Activated naive CD8-positive, alpha-beta T cell (primary cell): ENCODE measurements at regions not wholly inside any gene's neighbourhood (a gene's known extent, or its start where the extent isn't known, plus 50 kb on each side); places are given as distances from the start of the nearest gene placed in this dataset.

ENCODE experiments used
- H3K27ac Mint-ChIP-seq: one replicate; pipeline ENCODE4 v1.8.0; 2021; ENCODE audit warnings: mixed read lengths
- H3K27me3 Mint-ChIP-seq: one replicate; pipeline ENCODE4 v1.8.0; 2021; ENCODE audit warnings: mixed read lengths
- H3K36me3 Mint-ChIP-seq: one replicate; pipeline ENCODE4 v1.8.0; 2021; ENCODE audit warnings: mixed read lengths
- H3K4me1 Mint-ChIP-seq: one replicate; pipeline ENCODE4 v1.8.0; 2021; ENCODE audit warnings: low read depth, mixed read lengths
- H3K4me3 Mint-ChIP-seq: one replicate; pipeline ENCODE4 v1.8.0; 2021; ENCODE audit warnings: mild to moderate bottlenecking, mixed read lengths
- H3K9me3 Mint-ChIP-seq: one replicate; pipeline ENCODE4 v1.8.0; 2021; ENCODE audit warnings: low read depth, mixed read lengths

GRCh38 chr14:99065551-99065950 lies 206.4 kb downstream of the BCL11B start:
- H3K9me3 Mint-ChIP-seq: no peaks in the 10 kb centered on the region
- peaks cover 2% of the 10 kb centered on the region for H3K36me3 Mint-ChIP-seq
- H3K27me3 Mint-ChIP-seq: no peaks in the 10 kb centered on the region
- H3K27ac Mint-ChIP-seq: no peak overlapping the region
- no peak overlapping the region for H3K4me3 Mint-ChIP-seq
- peaks cover 14% of the 10 kb centered on the region for H3K4me1 Mint-ChIP-seq

GRCh38 chr14:99066378-99066777 lies 205.6 kb downstream of the BCL11B start:
- Mint-ChIP-seq H3K9me3 (no peaks in the 10 kb centered on the region), H3K27ac (no peak overlapping the region), H3K4me1 (peaks cover 14% of the 10 kb centered on the region), H3K4me3 (no peak overlapping the region), H3K36me3 (peaks cover 2% of the 10 kb centered on the region), H3K27me3 (no peaks in the 10 kb centered on the region)

GRCh38 chr14:99067141-99067920 lies 204.7 kb downstream of the BCL11B start:
- peaks cover 14% of the 10 kb centered on the region for H3K4me1 Mint-ChIP-seq
- H3K27ac Mint-ChIP-seq: no peak overlapping the region
- no peaks in the 10 kb centered on the region for H3K36me3 Mint-ChIP-seq
- H3K9me3 Mint-ChIP-seq: no peaks in the 10 kb centered on the region
- no peaks in the 10 kb centered on the region for H3K27me3 Mint-ChIP-seq
- no peak overlapping the region for H3K4me3 Mint-ChIP-seq

GRCh38 chr14:99067927-99068326 lies 204.1 kb downstream of the BCL11B start:
- Mint-ChIP-seq H3K4me3 (no peak overlapping the region), H3K27ac (no peak overlapping the region), H3K9me3 (no peaks in the 10 kb centered on the region), H3K27me3 (no peaks in the 10 kb centered on the region), H3K4me1 (peaks cover 11% of the 10 kb centered on the region), H3K36me3 (no peaks in the 10 kb centered on the region)

- H3K4me3 Mint-ChIP-seq: no peak overlapping the region
- no peaks in the 10 kb centered on the region for H3K9me3 Mint-ChIP-seq
- H3K36me3 Mint-ChIP-seq: no peaks in the 10 kb centered on the region
- no peak overlapping the region for H3K27ac Mint-ChIP-seq
- no peaks in the 10 kb centered on the region for H3K4me1 Mint-ChIP-seq
- no peaks in the 10 kb centered on the region for H3K27me3 Mint-ChIP-seq
Observed at GRCh38 chr14:99069946-99070345, 202.1 kb downstream of the BCL11B start.

- Mint-ChIP-seq H3K4me1 (peaks cover 10% of the 10 kb centered on the region), H3K4me3 (no peak overlapping the region), H3K36me3 (no peaks in the 10 kb centered on the region), H3K27me3 (no peaks in the 10 kb centered on the region), H3K9me3 (no peaks in the 10 kb centered on the region), H3K27ac (no peak overlapping the region)
Observed at GRCh38 chr14:99072433-99072832, 199.6 kb downstream of the BCL11B start.

GRCh38 chr14:99072956-99073355 lies 199.0 kb downstream of the BCL11B start:
- no peaks in the 10 kb centered on the region for H3K27me3 Mint-ChIP-seq
- H3K4me1 Mint-ChIP-seq: peaks cover 12% of the 10 kb centered on the region
- H3K27ac Mint-ChIP-seq: no peak overlapping the region
- H3K9me3 Mint-ChIP-seq: no peaks in the 10 kb centered on the region
- no peaks in the 10 kb centered on the region for H3K36me3 Mint-ChIP-seq
- no peak overlapping the region for H3K4me3 Mint-ChIP-seq

- Mint-ChIP-seq H3K27ac (no peak overlapping the region), H3K36me3 (no peaks in the 10 kb centered on the region), H3K4me1 (peaks cover 12% of the 10 kb centered on the region), H3K27me3 (no peaks in the 10 kb centered on the region), H3K4me3 (no peak overlapping the region), H3K9me3 (no peaks in the 10 kb centered on the region)
Observed at GRCh38 chr14:99073431-99073830, 198.6 kb downstream of the BCL11B start.

- no peak overlapping the region for H3K4me3 Mint-ChIP-seq
Observed at GRCh38 chr14:99075061-99075460, 196.9 kb downstream of the BCL11B start.

GRCh38 chr14:99075771-99076375 lies 196.1 kb downstream of the BCL11B start:
- Mint-ChIP-seq H3K9me3 (no peaks in the 10 kb centered on the region), H3K4me3 (no peak overlapping the region), H3K36me3 (peaks cover 1% of the 10 kb centered on the region), H3K4me1 (peaks cover 12% of the 10 kb centered on the region), H3K27me3 (no peaks in the 10 kb centered on the region), H3K27ac (no peak overlapping the region)

More at GRCh38 chr14:99075061-99075460, 196.9 kb downstream of the BCL11B start:
- Mint-ChIP-seq H3K36me3 (no peaks in the 10 kb centered on the region), H3K27ac (no peak overlapping the region), H3K9me3 (no peaks in the 10 kb centered on the region), H3K4me1 (peaks cover 12% of the 10 kb centered on the region), H3K27me3 (no peaks in the 10 kb centered on the region)

GRCh38 chr14:99077076-99077843 lies 194.7 kb downstream of the BCL11B start:
- Mint-ChIP-seq H3K9me3 (no peaks in the 10 kb centered on the region), H3K27ac (no peak overlapping the region), H3K36me3 (peaks cover 3% of the 10 kb centered on the region), H3K4me1 (peaks cover 12% of the 10 kb centered on the region), H3K27me3 (no peaks in the 10 kb centered on the region), H3K4me3 (no peak overlapping the region)

GRCh38 chr14:99077844-99078236 lies 194.2 kb downstream of the BCL11B start:
- H3K27ac Mint-ChIP-seq: no peak overlapping the region
- H3K9me3 Mint-ChIP-seq: peaks cover under 1% of the 10 kb centered on the region
- H3K27me3 Mint-ChIP-seq: no peaks in the 10 kb centered on the region

GRCh38 chr14:99078426-99078825 lies 193.6 kb downstream of the BCL11B start:
- Mint-ChIP-seq H3K4me3 (no peak overlapping the region), H3K9me3 (peaks cover 7% of the 10 kb centered on the region), H3K27me3 (no peaks in the 10 kb centered on the region), H3K4me1 (peaks cover 12% of the 10 kb centered on the region), H3K36me3 (peaks cover 9% of the 10 kb centered on the region), H3K27ac (no peak overlapping the region)

More at GRCh38 chr14:99077844-99078236, 194.2 kb downstream of the BCL11B start:
- no peak overlapping the region for H3K4me3 Mint-ChIP-seq
- peaks cover 12% of the 10 kb centered on the region for H3K4me1 Mint-ChIP-seq
- peaks cover 3% of the 10 kb centered on the region for H3K36me3 Mint-ChIP-seq

- H3K27me3 Mint-ChIP-seq: no peaks in the 10 kb centered on the region
- H3K4me1 Mint-ChIP-seq: peaks cover 12% of the 10 kb centered on the region
- H3K4me3 Mint-ChIP-seq: no peak overlapping the region
- peaks cover 7% of the 10 kb centered on the region for H3K9me3 Mint-ChIP-seq
- H3K36me3 Mint-ChIP-seq: peaks cover 12% of the 10 kb centered on the region
- no peak overlapping the region for H3K27ac Mint-ChIP-seq
Observed at GRCh38 chr14:99079061-99079727, 192.8 kb downstream of the BCL11B start.

GRCh38 chr14:99080306-99080705 lies 191.7 kb downstream of the BCL11B start:
- Mint-ChIP-seq H3K4me1 (peaks cover 12% of the 10 kb centered on the region), H3K27me3 (no peaks in the 10 kb centered on the region), H3K9me3 (peaks cover 11% of the 10 kb centered on the region)

More at GRCh38 chr14:99080306-99080705, 191.7 kb downstream of the BCL11B start:
- Mint-ChIP-seq H3K4me3 (no peak overlapping the region), H3K36me3 (peaks cover 13% of the 10 kb centered on the region), H3K27ac (no peak overlapping the region)
